NCI-H1105 treated with DMSO at 0.1 percent for 48 hours (cell line): ENCODE measurements at regions not wholly inside any gene's neighbourhood (a gene's known extent, or its start where the extent isn't known, plus 50 kb on each side); places are given as distances from the start of the nearest gene placed in this dataset.
"Not testable (repeated sequence)": the region's sequence is repeated elsewhere in the genome, so short reads cannot be mapped to it uniquely, and the experiment has no call there.

Experiments used
- DNase-seq: peaks from one replicate; lab custom pipeline; 2025; lab: John Stamatoyannopoulos, UW

GRCh38 chr6:153553627-153554026 lies 422.5 kb upstream of the RGS17 start:
- DNase-seq: peak; percentile 53

GRCh38 chr6:153539602-153540001 lies 408.5 kb upstream of the RGS17 start:
- DNase-seq: no peak

DNA sequence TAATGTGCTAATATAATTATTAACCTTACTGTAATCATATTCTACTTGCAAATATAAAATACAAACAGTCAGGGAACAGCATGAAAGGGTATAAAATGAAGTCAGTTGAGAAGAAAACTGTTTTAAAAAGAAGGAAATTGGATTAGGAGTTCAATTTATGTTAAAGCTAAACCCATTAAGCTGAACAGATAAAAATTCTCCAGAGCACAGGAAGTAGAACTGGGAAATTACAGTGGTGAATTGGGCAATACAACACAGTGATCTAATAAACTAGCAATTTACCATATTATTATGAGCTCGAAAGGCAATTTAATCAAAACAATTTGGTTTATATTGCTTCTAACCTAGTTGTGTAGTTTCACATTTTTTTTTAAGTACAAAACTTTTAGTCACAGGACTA lies 407.4 kb upstream of the RGS17 start:
- DNase-seq: no peak

DNA sequence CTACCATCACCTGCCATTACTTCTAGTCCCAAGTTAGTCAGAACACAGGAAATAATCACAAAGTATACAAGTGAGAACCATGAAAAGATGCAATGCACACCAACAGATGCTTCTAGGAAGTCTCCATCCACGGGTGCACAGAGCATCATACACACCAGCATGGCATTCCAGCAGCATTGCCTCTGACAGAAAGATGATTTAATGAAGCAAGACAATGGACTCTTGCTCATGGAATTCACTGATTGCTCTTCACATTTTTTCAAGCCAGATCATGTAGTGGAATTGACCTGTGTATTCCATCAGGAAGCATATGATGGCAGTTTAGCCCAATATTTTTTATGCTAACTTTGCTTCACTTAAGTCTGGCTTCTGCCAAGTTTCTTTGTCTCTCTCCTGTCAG lies 406.3 kb upstream of the RGS17 start:
- DNase-seq: no peak

GRCh38 chr6:153526479-153526878 lies 395.4 kb upstream of the RGS17 start:
- no peak for DNase-seq

GRCh38 chr6:153525998-153526397 lies 394.9 kb upstream of the RGS17 start:
- no peak for DNase-seq

DNA sequence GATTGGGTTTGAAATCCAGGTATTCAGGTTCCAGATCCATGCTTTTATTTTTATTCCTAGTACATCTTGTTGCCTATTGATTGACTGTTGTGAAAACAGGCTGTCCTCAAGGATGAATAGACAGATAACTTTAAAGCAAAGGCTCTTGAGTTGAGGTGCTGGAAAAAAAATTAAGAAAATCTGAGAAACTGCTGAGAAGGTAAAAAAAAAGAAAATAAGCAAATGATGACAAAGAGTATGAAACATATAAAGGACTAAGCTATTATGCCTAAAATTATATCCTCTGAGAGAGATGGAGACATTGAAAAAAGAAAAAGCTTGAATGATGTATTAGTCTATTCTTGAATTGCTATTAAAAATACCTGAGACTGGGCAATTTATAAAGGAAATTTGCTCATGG lies 392.3 kb upstream of the RGS17 start:
- no peak for DNase-seq

- peak; percentile 18 for DNase-seq
These were observed 380.9 kb upstream of the RGS17 start for GRCh38 chr6:153511896-153512496.

DNA sequence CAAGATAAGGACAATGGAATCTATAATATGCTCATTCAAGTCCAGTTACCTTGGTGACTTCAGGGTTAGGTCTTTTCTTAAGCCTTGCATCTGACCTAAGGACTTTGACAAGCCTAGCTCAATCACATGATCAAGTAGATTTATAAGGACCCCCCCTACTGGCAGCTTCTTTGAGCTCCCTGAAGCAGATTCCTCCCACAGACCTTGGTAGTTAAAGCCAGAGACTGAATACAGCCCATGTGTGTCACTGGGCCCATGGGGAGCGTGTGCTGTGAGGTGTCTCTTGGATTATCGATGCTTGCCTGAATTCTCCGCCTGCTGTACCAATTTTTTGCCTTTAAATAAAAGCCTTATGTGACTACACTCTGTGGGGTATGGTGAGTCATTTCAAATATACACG lies 372.7 kb upstream of the RGS17 start:
- DNase-seq: no peak

GRCh38 chr6:153493501-153493900 lies 362.4 kb upstream of the RGS17 start:
- no peak for DNase-seq

GRCh38 chr6:153489479-153489878 lies 358.4 kb upstream of the RGS17 start:
- no peak for DNase-seq

- no peak for DNase-seq
These were observed 357.2 kb upstream of the RGS17 start for GRCh38 chr6:153488267-153488666.

DNA sequence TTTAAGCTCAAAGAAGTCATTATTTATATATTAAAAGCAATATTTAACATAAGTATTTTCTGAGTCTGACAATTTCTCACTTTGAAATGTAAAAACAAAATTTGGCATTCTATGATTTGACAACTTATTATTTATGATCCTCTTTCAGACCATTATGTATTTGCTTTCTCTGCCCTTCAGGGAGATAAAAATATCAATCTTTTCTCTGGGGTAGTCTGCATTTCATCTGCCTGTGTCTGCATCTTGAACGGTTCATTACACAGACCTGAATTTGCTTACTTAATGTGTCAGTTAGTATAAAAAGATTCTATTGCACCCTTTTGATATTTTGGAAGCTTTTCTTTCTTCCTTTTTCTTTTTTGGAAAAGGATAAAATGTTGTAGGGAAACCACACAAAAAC lies 354.0 kb upstream of the RGS17 start:
- DNase-seq: no peak

DNA sequence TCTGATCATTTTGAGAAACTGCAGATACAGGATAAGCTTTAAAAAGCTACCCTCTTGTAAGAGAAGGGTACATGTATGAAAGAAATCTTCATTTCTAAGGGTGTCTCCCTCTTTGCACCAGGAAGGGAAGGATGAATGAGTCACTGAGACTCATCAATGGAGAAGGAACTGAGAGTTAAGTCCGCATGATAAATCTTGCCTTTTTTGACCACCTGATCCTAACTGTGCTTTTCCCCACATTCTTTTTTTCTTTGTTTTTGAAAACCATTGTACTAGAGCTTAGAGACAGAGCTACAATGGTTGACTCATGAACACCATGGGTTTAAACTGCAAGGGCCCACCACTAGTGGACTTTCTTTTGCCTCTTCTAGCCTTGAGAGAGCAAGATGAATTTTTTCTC lies 353.0 kb upstream of the RGS17 start:
- DNase-seq: no peak

DNA sequence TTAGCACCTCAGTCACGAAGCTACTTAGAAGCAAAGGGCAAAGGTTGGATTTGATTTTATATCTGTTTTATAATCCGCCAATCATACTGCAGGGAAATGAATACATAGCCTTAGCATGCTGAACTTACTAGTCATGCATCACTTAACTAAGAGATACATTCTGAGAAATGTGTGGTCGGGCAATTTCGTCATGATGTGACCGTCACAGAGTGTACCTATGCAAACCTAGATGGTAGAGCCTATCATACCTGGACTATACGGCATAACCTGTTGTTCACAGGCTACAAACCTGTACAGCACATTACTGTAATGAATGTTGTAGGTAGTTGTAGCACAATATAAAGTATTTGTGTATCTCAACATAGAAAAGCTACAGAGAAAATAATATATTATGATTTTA lies 345.2 kb upstream of the RGS17 start:
- no peak for DNase-seq

DNA sequence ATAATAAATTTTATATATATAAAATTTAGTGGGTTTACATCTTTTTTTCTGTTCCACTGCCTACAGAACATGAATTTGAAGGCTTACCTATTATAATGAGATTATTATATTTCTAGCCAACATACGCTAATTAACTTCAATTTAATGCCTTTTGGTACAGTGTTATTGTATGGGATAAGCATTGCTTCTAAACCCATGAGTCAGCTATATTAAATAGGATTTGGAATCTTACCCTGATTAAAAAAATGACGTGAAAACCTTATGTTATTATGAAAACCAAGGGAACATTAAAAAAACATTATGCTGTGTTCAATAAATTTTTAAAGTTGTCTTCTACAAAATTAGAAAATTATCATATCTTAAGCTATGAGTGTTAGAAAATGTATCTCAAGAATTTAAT lies 334.0 kb upstream of the RGS17 start:
- no peak for DNase-seq

- no peak for DNase-seq
These were observed 318.2 kb upstream of the RGS17 start for GRCh38 chr6:153449279-153449678.

DNA sequence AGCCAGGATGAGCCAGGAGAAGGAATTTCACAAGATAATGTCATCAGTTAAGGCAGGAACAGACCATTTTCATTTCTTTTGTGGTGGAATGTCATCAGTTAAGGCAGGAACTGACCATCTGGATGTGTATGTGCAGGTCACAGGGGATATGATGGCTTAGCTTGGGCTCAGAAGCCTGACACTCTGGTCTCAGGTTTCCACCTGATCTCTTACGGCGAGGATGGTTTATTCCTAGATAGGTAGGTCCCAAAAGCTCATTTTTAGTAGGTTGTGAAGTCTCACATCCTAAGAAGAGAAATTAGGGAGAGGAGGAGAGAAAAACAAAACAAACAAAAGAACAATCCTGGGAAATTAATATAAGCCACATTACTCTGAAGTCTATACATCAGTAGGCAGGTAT lies 311.7 kb upstream of the RGS17 start:
- DNase-seq: not testable (repeated sequence)

- DNase-seq: no peak
These were observed 311.0 kb upstream of the RGS17 start for GRCh38 chr6:153442096-153442495.

GRCh38 chr6:153437193-153437592 lies 306.1 kb upstream of the RGS17 start:
- no peak for DNase-seq

DNA sequence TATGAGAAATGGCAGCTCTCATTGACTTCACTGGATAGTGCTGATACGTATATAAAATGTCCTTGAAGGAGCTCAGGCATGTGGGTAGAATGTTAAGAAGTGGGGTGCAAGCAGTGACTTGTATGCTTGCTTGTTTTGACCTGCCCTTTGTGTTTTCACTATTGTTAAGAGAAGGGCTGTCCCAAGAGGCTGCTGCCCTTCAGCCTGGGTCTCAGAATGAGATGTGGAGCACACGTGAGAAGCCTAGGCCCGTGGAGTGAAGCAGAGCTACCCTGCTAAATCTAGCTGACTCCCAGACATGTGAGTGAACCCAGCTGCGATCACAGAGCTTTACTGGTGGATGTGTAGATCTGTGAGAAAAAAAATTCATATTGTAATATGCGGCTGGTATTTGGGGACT lies 305.3 kb upstream of the RGS17 start:
- no peak for DNase-seq

DNA sequence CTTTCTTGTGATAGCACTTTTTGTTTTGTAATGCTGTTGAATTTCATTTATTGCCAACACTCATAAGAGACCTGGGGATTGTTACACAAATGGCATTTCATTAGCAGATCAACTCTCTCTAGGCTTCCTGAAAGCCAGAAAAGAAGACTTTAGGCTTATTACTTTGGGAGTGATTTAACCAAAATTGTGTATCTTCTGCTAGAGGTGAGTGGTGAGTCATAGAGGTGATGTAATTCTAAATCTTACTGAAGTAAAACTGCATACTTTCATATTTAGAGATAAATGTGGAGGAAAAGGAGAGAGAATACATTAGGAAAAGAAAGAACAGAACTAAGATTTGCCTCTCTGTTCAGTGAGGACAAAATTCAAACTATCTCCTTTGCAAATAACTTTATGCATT lies 304.7 kb upstream of the RGS17 start:
- no peak for DNase-seq

- no peak for DNase-seq
These were observed 294.5 kb upstream of the RGS17 start for GRCh38 chr6:153425536-153425935.

- no peak for DNase-seq
These were observed 293.8 kb upstream of the RGS17 start for GRCh38 chr6:153424719-153425400.
